GM23248 (cell line): ENCODE measurements at regions not wholly inside any gene's neighbourhood (a gene's known extent, or its start where the extent isn't known, plus 50 kb on each side); places are given as distances from the start of the nearest gene placed in this dataset.

ENCODE experiments used
- EZH2 ChIP-seq: fragments of 200-600 bp; sonication (generic); IDR thresholded peaks from 2 replicates; pipeline ENCODE4 v1.6.1; 2018; ENCODE audit warnings: antibody characterized with exemption, mild to moderate bottlenecking; ENCODE audit not compliant: insufficient read depth, poor library complexity, severe bottlenecking
- EZH2phosphoT487 ChIP-seq: fragments of 200-600 bp; sonication (generic); IDR thresholded peaks from 2 replicates; pipeline ENCODE4 v1.6.1; 2018; ENCODE audit warnings: antibody characterized with exemption, moderate library complexity, mild to moderate bottlenecking, low read depth; ENCODE audit not compliant: insufficient read depth

GRCh38 chr5:74384851-74385250 is 255.7 kb downstream of the ENC1 start:
- TF ChIP-seq EZH2 (no peak), EZH2phosphoT487 (no peak)
